HG03571 (cell line): ENCODE measurements at regions not wholly inside any gene's neighbourhood (a gene's known extent, or its start where the extent isn't known, plus 50 kb on each side); places are given as distances from the start of the nearest gene placed in this dataset.

ENCODE experiments used
- ATAC-seq: cut with Tn5 transposase; IDR thresholded peaks from one replicate; pipeline ENCODE4 v1.9.1; 2021; ENCODE audit not compliant: unreplicated experiment

DNA sequence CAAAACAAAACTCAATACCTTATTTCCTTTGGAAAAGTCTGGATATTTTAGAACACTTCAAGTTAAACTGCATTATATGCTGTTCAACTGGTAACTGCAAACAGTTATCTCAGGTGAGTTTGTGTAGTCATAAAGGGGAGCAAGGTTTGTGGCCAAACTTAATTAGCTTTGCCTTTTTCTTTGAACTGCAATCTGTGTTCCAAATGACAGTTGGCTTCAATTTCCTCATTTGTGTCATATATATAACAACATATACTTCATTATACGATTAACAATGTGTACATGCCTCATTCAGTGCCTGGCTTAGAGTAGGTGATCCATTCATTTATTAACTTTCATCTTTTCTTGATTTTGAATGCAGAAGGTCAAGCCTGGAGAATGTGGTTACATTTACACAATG is 55.8 kb downstream of the KCNE4 start:
- ATAC-seq: no peak

DNA sequence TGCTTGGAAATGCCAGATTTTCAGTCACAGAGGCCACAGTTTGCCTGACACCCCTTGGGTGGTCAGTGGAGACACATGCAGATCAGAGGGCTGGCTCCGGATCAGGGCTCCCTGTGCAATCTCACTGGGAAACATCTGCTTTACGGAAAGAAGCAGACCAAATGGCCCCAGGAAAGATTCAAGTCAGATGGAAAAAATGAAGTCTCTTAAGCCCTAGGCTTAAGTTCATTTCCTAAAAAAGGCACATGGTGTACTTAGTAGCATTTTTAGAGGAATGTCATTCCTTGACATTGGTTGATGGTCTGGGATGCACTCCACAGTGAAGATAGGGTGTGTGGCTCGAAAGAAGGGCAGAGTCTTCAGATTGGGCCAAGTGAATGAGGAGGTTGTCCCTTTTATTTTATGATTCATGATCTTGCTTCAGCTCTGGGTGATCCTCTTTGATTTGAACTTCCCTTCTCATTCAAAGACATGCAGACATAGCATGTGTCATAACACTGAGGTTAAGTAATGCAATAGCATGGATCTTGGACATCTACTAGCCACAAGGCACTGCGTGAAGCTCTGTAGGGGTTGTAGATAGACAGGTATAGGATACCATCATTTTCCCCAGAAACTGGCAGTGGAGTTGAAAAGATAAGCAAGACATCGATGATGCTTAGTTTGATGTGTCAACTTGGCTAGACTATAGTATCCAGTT is 56.5 kb downstream of the KCNE4 start:
- ATAC-seq: no peak

DNA sequence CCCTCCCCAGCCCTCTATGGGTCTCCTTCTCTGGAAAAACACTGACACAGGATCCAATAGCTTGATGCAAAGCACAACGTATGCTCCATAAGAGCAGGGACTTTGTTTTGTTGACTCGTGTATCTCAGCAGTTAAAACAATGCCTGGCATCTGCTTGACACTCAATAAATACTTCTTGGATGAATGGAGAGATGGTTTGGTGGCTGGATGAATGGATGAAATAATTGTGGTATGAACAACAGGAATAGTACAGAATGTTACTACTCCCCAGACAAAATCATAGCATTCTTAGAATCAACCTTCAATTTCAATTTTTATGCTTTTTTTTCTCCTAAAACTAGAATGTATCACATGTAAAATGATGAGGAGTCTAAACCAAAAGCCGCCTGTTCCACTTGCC is 57.4 kb downstream of the KCNE4 start:
- ATAC-seq: no peak

DNA sequence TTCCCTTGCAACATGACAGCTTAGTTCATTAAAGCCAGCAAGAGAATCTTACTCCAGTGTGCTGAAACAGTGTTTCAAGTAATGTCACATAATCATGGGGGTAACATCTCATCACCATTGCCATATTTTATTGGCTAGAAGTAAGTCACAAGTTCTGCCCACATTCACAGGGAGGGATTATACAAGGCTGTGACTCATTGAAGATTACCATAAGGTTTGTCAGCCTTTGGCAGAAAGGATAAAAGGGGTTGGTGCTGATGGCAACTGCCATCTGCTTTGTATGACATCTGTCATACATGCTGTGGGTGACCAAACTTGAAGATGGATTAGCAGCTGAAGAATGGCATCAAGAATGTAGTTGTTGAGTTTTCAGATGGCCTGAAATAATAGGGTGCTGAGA is 61.2 kb downstream of the KCNE4 start:
- ATAC-seq: no peak

DNA sequence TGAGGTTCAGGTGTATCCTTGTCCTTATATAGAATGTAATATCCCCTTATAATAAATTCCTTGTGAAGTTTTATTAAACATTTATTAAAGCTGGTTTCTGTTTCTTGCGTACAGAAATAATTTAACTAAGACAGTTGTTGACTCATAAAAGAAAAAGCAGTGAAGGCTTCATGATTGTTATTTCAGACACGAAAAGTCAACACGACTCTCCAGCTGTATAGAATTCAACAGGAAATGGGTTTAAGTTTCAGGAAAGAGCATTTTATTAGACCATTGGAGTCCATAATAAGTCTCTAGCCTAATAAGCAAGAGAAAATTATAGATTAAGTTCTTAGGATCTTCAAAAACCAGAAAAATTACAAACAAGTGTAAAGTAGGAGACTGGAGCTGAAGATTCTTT is 62.2 kb downstream of the KCNE4 start:
- no peak for ATAC-seq

DNA sequence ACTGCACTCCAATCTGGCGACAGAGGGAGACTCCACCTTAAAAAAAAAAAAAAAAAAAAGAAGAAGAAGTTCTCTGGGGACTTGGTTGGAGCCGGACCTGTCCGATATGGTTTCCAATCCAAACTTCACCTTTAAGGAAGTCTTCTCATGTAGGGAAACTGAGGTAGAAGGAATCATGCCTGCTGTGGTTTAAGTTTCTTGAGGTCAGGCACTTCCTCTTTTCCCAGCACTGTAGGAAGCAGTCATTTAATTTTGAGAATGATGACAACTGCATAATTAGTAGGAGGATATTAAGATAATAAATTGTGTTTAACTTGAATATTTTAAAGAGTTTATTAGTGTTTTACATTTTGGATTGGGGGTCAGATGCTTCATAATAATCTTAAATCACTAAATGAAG is 62.9 kb downstream of the KCNE4 start:
- no peak for ATAC-seq

DNA sequence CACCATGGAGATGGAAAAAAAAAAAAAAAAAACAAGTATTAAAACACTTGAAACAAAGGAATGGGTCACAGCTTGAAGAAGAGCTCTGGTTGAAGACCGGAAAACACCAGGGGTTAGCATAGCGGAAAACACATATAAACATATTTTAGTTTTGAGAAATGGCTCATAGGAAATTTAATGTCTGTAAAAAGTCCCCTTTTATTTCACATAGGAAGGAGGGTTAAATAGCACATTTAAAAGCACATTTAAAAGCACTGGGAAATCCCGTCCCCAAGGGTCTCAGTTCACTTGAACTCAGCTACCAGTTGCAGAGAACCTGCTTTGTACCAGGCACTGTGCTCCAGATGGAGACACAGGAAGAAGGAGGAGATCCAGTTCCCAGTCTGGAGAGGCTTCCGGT is 65.5 kb downstream of the KCNE4 start:
- no peak for ATAC-seq

DNA sequence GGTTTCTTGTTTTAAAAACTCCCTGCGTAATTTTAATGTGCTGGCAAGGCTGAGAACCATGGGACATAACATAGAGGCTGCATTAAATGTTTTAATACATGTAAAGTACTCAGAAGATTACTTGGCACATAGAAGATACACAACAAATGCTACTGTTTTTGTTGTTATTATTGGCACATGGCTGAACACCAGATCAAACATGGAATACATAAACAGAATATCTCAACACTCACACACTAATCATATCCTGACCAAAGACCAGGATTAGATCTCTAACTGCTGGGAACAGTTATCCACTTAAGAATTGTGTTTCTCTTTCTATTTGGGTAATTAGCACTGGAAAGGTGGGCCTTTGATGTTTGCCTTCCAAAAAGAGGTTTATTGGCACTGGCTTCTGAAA is 69.3 kb downstream of the KCNE4 start:
- ATAC-seq: no peak

DNA sequence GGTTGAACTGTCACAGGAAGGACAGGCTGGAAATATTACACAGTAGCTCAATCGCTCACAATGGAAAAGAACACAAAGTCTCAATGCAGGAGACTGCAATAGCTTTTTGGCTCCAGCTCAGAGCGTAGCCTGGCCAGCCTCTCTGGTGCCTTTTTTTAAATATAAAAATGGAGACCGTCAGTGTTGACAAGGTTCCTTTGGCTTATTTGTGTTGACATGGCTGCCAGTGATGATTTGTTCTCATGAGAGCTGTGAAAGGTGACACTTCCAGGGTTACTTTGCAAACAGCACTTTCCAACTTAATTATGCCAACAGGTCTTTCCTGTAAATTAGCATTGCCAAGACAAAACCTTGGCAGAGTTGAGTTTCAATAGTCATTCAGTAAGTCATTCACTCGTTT is 70.8 kb downstream of the KCNE4 start:
- no peak for ATAC-seq

DNA sequence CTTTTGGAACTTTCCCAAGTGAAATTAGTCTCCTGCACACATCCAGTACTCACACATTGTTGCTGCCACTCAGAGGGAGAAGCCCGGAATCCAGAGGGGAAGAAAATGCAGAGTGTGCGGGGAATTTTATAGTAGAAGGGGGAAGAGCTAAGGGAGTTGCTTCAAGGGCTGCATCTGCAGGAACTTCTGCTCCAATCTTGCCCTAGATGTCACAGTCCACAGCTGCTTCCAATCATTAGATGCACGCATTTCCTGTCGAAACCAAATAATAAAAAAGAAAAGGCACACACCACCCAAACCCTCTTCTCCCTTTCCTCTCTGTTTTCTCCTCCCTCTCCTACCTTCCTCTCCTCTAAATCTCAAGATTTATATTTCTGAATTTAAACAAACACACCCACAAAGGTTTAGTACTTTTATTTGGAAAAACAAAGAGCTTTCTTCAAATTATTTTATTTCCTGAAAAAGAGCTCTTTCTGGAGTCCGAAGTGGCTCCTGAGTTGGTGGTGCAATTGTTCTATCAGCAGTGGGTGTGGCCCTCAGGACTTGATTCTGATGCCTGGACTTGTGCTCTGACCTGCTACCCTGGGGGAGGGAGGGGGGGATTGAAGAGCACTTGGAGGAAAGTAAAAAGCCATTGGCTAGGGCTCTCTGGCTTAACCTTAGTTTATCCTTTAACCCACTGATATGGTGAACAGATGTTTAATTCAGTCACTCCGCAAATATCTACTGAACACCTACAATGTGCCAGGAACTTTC is 72.0 kb downstream of the KCNE4 start:
- no peak for ATAC-seq

DNA sequence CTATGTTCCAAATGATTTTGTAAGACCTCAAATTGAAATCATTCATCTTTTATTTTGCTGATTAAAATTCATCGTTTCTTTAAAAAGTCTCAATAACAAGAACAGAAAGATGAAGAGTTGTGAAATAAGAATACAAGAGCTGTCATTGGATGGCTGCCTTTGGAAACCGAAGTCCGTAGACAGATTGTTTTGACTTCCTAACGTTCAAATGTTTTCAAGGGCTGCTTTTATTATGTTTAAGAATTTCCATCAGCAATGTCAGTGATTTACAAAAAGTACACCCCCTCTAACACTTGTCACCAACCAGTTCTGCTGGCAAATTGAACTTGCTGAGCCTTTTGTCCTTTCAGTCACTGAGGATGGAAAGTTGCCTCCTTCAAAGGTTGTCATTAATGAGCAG is 89.6 kb downstream of the KCNE4 start:
- no peak for ATAC-seq

DNA sequence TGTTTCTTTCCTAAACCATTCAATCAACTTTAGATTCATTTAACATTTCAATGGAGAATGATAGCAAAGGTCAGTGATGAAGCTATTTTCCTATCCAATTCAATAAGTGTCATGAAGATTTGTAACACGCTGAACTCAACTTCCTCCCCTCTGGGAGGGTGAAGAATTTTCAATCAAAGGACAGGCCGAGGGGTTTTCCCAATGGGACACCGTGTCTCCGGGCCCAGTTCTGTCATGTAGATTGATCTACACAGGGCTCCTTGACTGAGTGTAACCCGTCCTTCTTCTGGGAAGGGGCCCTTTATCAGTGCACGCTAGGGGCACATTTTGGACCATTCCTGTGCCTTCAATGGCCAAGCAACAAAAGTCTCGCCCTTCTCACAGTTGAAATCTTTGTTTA is 90.1 kb downstream of the KCNE4 start:
- ATAC-seq: no peak

DNA sequence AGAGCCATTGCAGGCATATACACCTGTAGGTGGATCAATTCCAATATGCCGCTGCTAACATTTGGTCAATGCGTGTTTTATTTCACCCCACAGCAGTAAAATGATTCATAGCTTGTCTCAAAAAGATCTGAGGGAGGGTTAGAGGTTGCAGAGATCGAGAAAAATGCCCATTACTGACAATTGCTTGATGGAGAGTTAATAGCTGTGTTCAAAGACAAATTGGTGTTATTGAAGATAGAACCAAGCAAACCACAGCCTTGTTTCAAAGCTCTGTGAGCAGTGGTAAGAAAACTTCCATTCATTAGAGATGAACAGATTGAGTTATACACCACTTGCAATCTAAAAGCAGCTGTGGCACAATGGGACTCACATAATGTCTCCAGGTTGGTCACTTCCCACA is 95.4 kb downstream of the KCNE4 start:
- ATAC-seq: no peak

DNA sequence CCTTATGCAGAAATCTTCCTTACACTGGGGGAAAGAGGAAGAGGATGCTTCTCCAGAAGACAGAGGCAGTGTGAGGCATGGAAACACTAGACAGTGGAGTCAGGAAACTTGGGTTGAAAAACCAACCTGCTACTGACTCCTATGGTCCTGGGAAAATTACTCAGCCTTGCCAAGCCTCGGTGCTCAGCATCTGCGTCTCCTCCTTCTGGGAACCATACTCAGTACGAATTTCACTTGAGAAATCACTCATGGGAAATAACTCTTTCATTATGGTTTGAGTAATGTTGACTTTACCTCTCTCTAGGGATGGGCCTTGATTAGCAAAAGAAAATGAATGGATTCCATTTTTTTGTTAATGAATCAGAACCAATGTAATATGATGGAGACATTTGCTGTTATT is 96.5 kb downstream of the KCNE4 start:
- ATAC-seq: no peak

DNA sequence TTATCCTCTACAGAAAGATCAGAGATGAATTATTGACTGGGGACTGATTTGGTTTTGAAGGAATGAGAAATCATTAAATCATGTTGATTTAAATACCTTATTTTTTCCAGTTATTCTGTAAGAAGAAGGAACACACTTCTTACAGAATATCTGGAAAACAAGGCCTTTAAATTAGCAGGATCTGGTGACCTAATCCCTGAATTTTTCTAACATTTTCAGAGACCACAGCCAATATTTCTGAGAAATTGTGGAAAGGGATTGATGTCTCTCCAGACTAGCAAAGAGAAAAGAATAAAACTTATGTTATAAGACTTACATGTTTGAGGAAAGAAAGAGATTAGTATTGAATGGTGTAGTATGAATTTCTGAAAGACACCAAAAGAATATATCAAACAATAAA is 104.0 kb downstream of the KCNE4 start:
- no peak for ATAC-seq

DNA sequence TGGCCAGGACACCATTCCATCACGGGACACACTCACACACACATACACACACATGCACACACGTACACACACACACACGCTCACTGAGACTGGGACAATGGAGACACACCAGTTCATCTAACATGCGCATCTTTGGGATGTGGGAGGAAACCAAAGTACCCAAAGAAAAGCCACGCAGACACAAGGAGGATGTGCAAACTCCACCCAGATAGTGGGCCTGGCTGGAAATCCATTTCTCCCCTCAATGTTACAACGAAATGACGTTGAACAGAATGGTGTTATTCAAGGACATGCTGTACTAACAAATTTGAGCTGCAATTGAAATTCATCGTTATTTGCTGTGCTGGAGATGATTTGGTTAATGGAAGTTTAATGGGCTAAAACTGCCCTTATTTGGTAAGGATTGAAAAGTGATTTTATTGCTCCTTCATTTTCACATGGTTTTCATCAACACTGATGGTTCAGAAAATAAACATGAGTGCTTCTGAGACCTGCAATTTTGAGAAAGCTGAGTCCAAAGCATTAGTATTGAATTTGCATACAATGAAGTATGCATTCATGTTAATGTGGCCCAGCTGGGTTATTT is 110.0 kb downstream of the KCNE4 start:
- ATAC-seq: no peak

DNA sequence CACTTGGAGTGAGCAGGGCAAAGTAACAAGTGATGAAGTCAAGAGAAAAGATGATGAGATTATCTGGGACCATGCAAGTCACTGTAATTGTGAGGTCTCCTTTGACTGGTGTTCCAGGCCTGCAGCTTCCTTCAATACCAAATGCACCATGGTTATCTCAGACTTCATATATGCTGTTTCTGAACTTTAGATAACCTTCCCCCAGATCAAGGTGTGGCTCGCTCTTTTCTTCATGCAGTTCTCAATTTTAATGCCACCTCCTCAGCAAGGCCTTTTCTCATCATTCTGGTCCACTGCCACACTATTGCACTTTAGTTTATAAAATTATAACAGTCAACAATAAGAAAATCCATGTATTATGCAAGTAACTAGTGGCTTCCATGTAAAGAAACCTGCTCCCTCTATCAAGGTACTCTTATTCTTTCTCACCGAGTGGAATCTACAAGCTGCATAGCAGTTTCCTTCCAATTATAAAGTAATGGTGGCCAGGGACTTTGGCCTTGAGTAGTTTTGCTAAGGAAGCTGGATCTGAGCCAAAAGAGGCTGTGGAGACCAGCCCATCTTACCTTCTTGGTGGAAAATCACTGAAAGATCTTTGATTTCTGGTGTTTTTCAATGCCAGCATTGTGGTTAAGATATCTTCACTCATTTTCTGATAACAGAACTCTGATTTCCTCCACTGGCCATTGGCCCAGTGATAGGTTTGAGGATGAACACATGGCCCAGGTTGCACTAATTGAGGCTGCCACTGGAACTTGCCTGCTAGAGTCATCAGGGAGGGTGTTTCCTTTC is 113.6 kb downstream of the KCNE4 start:
- ATAC-seq: no peak

DNA sequence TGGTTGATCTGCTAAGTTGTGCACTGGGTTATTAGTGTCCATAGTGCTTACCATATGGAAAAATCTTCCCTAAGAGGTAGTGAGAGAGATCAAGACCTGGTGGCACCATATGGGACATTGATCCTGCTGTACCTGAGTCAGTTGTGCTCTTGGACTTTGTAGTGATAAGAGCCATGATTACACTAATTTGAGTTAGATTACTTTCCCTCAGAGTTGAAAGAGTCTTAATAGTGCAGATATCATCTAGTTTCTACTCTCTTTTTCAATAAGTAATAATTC is 114.2 kb downstream of the KCNE4 start:
- no peak for ATAC-seq

DNA sequence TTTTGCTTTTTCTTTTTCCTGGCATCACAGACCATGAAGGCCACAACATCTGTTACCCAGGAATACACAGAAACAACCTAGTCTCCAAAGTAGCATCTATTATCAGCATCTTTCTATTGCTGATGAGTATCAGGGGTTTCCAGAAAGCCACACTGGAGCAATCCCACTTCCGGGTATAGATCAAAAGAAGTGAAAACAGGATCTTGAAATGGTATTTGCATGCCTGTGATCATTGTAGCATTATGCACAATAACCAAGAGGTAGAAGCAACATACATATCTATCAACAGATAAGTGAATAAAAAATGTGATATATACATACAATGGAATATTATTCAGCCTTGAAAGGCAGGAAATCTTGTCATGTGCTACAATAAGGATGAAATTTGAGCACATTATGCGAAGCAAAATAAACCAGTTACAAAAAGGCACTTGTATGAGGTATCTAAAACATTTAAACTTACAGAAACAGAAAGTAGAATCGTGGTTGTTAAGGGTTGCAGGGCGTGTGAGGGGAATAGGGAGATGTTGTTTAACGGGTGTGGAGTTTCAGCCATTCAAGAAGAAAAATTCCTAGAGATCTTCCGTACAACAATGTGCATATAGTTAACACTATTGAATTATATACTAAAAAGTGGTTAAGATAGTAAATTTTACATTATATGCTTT is 115.1 kb downstream of the KCNE4 start:
- ATAC-seq: no peak

DNA sequence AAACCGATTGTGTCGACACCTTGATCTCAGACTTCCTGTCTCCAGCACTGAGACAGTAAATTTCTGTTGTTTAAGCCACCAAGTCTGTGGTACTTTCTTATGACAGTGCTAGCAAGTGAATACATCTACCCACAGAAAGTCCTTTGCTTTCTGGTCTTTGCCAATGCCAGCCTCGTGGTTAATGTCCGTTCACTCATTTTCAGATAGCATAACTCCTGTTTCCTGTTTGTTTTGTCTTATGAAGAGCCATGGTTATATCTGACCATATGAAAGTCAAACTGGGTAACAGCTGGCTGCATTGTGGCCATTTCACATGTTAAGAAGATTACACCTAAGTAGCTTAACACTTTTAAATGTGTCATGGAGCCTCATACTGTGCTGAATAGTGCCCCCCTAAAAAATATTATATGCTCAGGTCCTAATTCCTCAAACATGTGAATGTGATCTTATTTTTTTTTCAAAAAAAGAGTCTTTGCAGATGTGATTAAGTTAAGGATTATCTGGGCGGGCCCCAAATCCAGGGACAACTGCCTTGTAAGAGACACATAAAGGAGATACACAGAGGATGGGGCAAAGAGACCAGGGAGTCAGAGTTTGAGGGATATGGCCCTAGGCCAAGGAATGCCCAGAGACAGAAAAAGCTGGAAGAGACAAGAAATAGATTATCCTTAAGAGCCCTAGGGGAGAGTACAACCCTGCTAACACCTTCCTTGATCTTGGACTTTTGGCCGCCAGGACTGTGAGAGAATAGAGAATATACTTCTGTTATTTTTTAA is 118.0 kb downstream of the KCNE4 start:
- no peak for ATAC-seq

DNA sequence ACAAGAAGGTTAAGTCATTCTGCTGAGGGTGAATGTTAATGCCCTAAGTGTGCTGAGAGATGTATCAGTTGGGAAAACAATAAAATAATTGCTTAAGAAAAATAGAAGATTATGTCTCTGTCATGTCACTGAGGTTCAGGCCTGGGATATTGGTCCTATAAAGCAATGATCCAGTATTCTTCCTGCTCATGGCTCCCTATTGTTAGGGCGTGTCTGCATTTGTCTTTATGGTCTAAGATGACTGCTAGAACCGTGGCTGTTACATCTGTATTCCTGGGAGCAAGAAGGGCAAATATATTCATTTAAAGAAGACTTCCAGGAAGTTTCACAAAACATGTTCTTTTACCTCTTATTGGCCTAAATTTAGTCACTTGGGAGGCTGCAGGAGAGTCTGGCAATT is 125.0 kb downstream of the KCNE4 start:
- no peak for ATAC-seq
